ENCODE measurements at regions not wholly inside any gene's neighbourhood (a gene's known extent, or its start where the extent isn't known, plus 50 kb on each side); places are given as distances from the start of the nearest gene placed in this dataset.

- TF ChIP-seq CTCF (IDR thresholded peaks at IDR 0.05; ENCODE audit: extremely low read depth in 1 of 2, insufficient read depth in 1 of 2, low read depth in 1 of 2, low read length in 2 of 2) (no peak), POLR2A (IDR thresholded peaks at IDR 0.05; ENCODE audit: low read depth, low read length) (no peak), EZH2 (IDR thresholded peaks at IDR 0.05; ENCODE audit: borderline replicate concordance, low read depth, low read length, severe bottlenecking) (no peak), MAX (IDR thresholded peaks at IDR 0.05; ENCODE audit: insufficient read depth, insufficient read length) (no peak), MYC (IDR thresholded peaks at IDR 0.05; ENCODE audit: low read depth, low read length) (no peak), POLR2AphosphoS5 (IDR thresholded peaks at IDR 0.05; ENCODE audit: insufficient read depth, low read depth, low read length) (no peak), GATA2 (IDR thresholded peaks at IDR 0.05; ENCODE audit: insufficient read depth, insufficient read length, low read depth, low read length) (no peak)
Observed at GRCh38 chr11:96798445-96798844, 408.6 kb downstream of the JRKL start.

All from endothelial cell of umbilical vein (primary cell).